ENCODE measurements at regions not wholly inside any gene's neighbourhood (a gene's known extent, or its start where the extent isn't known, plus 50 kb on each side); places are given as distances from the start of the nearest gene placed in this dataset.

GRCh38 chr11:90556026-90556425 is 333.2 kb upstream of the CHORDC1 start:
- Histone ChIP-seq H3K27me3 (ENCODE audit: insufficient read depth, poor library complexity, severe bottlenecking) (no peaks in the 10 kb centered on the region), H3K27ac (replicated peaks) (no peak overlapping the region), H3K4me3 (replicated peaks; ENCODE audit: insufficient read depth, low read length) (no peak overlapping the region)
- no peak for TF ChIP-seq GABPA (IDR thresholded peaks at IDR 0.05; ENCODE audit: low read depth)
- no peak for TF ChIP-seq REST (IDR thresholded peaks at IDR 0.05; ENCODE audit: insufficient replicate concordance, low read depth)
- TF ChIP-seq CTCF (IDR thresholded peaks at IDR 0.05; ENCODE audit: insufficient read depth, low read length): no peak
- TF ChIP-seq SPI1 (IDR thresholded peaks at IDR 0.05; ENCODE audit: borderline replicate concordance, low read depth): no peak
- TF ChIP-seq POLR2AphosphoS5 (IDR thresholded peaks at IDR 0.05; ENCODE audit: low read depth): no peak
- DNase-seq (ENCODE audit: low read depth in 1 of 2, low spot score in 1 of 2): no peak

GRCh38 chr11:90555477-90555876 is 332.6 kb upstream of the CHORDC1 start:
- no peak overlapping the region for H3K4me3 ChIP-seq (replicated peaks; ENCODE audit: insufficient read depth, low read length)
- no peaks in the 10 kb centered on the region for H3K27me3 ChIP-seq (ENCODE audit: insufficient read depth, poor library complexity, severe bottlenecking)
- H3K27ac ChIP-seq (replicated peaks): no peak overlapping the region
- no peak for DNase-seq (ENCODE audit: low read depth in 1 of 2, low spot score in 1 of 2)
- TF ChIP-seq REST (IDR thresholded peaks at IDR 0.05; ENCODE audit: insufficient replicate concordance, low read depth) (no peak), POLR2AphosphoS5 (IDR thresholded peaks at IDR 0.05; ENCODE audit: low read depth) (no peak), GABPA (IDR thresholded peaks at IDR 0.05; ENCODE audit: low read depth) (no peak), SPI1 (IDR thresholded peaks at IDR 0.05; ENCODE audit: borderline replicate concordance, low read depth) (no peak), CTCF (IDR thresholded peaks at IDR 0.05; ENCODE audit: insufficient read depth, low read length) (no peak)

DNA sequence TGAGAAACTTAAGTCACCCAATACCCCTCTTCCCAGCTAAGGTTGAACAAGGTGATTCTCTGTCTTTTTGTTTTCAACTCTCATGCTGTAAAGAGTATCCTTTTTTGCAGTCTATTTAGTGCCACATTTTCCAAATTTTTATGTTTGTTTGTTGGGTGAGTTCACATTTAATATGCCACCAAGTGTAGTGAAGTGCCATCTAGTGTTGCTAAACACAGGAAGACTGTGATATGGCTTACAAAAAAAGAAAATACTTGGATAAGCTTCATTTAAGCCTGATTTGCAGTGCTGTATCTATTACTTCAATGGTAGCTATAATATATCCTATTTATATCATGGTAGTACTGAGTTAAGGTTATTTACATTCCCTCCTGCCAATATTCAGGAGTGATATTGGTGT is 319.2 kb upstream of the CHORDC1 start:
- no peak for TF ChIP-seq REST (IDR thresholded peaks at IDR 0.05; ENCODE audit: insufficient replicate concordance, low read depth)
- TF ChIP-seq SPI1 (IDR thresholded peaks at IDR 0.05; ENCODE audit: borderline replicate concordance, low read depth): no peak
- no peak for TF ChIP-seq CTCF (IDR thresholded peaks at IDR 0.05; ENCODE audit: insufficient read depth, low read length)
- no peak for TF ChIP-seq GABPA (IDR thresholded peaks at IDR 0.05; ENCODE audit: low read depth)
- no peak for TF ChIP-seq POLR2AphosphoS5 (IDR thresholded peaks at IDR 0.05; ENCODE audit: low read depth)
- DNase-seq (ENCODE audit: low read depth in 1 of 2, low spot score in 1 of 2): no peak
- no peaks in the 10 kb centered on the region for H3K27me3 ChIP-seq (ENCODE audit: insufficient read depth, poor library complexity, severe bottlenecking)
- H3K4me3 ChIP-seq (replicated peaks; ENCODE audit: insufficient read depth, low read length): no peak overlapping the region
- no peak overlapping the region for H3K27ac ChIP-seq (replicated peaks)
